ENCODE measurements at regions not wholly inside any gene's neighbourhood (a gene's known extent, or its start where the extent isn't known, plus 50 kb on each side); places are given as distances from the start of the nearest gene placed in this dataset.

- DNase-seq, result no peak
These were observed 2280.7 kb downstream of the MAT2B start for GRCh38 chr5:165786073-165786472.

- DNase-seq, result peak; percentile 67
These were observed 2289.7 kb downstream of the MAT2B start for GRCh38 chr5:165795073-165795472.

GRCh38 chr5:165805756-165806155 lies 2300.3 kb downstream of the MAT2B start:
- DNase-seq, result peak; percentile 65

GRCh38 chr5:165808335-165808734 lies 2302.9 kb downstream of the MAT2B start:
- DNase-seq, result no peak

GRCh38 chr5:165809914-165810313 lies 2304.5 kb downstream of the MAT2B start:
- no peak for DNase-seq

- DNase-seq, result peak; percentile 6
These were observed 2324.1 kb downstream of the MAT2B start for GRCh38 chr5:165829504-165829903.

GRCh38 chr5:165834891-165835290 lies 2329.5 kb downstream of the MAT2B start:
- DNase-seq, result no peak

GRCh38 chr5:165836046-165836445 lies 2330.6 kb downstream of the MAT2B start:
- DNase-seq, result no peak

GRCh38 chr5:165837286-165837685 lies 2331.9 kb downstream of the MAT2B start:
- peak; percentile 10 for DNase-seq

GRCh38 chr5:165844571-165844970 lies 2339.2 kb downstream of the MAT2B start:
- DNase-seq, result no peak

GRCh38 chr5:165858118-165858517 lies 2352.7 kb downstream of the MAT2B start:
- no peak for DNase-seq

GRCh38 chr5:165859251-165859650 lies 2353.8 kb downstream of the MAT2B start:
- no peak for DNase-seq

- no peak for DNase-seq
These were observed 2357.8 kb downstream of the MAT2B start for GRCh38 chr5:165863239-165863638.

- no peak for DNase-seq
These were observed 2365.9 kb downstream of the MAT2B start for GRCh38 chr5:165871291-165871690.

GRCh38 chr5:165874851-165875250 lies 2369.4 kb downstream of the MAT2B start:
- DNase-seq, result no peak

- no peak for DNase-seq
These were observed 2371.1 kb downstream of the MAT2B start for GRCh38 chr5:165876538-165876937.

- no peak for DNase-seq
These were observed 2372.1 kb downstream of the MAT2B start for GRCh38 chr5:165877475-165877874.

- peak; percentile 64 for DNase-seq
These were observed 2375.8 kb downstream of the MAT2B start for GRCh38 chr5:165881259-165881658.

- DNase-seq, result no peak
These were observed 2376.7 kb downstream of the MAT2B start for GRCh38 chr5:165882099-165882498.

- DNase-seq, result no peak
These were observed 2380.4 kb downstream of the MAT2B start for GRCh38 chr5:165885623-165886350.

- DNase-seq, result no peak
These were observed 2381.7 kb downstream of the MAT2B start for GRCh38 chr5:165887147-165887546.

GRCh38 chr5:165892383-165892782 lies 2387.0 kb downstream of the MAT2B start:
- DNase-seq, result peak; percentile 40

GRCh38 chr5:165894916-165895315 lies 2389.5 kb downstream of the MAT2B start:
- DNase-seq, result no peak

GRCh38 chr5:165903835-165904234 lies 2387.6 kb upstream of the WWC1 start:
- no peak for DNase-seq

GRCh38 chr5:165906871-165907270 lies 2384.6 kb upstream of the WWC1 start:
- DNase-seq, result no peak
